ENCODE measurements at regions not wholly inside any gene's neighbourhood (a gene's known extent, or its start where the extent isn't known, plus 50 kb on each side); places are given as distances from the start of the nearest gene placed in this dataset.

- TF ChIP-seq CTCF (IDR thresholded peaks at IDR 0.05; ENCODE audit: borderline replicate concordance, insufficient read depth, low read depth, low read length), result no peak
- no peak overlapping the region for H3K4me3 ChIP-seq (ENCODE audit: low read depth, low read length)
Measured at GRCh38 chr10:107490389-107490788, 325.9 kb upstream of the SORCS1 start.

DNA sequence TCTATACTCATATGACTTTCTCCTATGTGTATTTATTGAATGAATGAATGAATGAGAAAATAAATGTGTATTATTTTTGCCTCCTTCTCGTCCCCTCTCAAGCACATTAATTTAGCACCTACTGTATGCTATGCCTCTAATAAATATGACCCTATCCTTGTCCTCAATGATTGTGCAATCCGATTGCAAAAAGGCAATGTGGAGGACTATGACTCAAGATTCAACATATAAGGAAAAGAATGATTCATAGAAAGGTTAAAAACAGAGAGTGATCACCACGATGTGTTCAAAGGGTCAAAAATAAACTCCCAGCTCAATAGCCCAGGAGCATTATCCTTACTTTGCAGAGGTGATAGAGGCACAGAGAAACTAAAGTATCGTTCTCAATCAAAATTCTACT lies 322.8 kb upstream of the SORCS1 start:
- TF ChIP-seq CTCF (IDR thresholded peaks at IDR 0.05; ENCODE audit: borderline replicate concordance, insufficient read depth, low read depth, low read length), result no peak
- H3K4me3 ChIP-seq (ENCODE audit: low read depth, low read length), result no peak overlapping the region

GRCh38 chr10:107485019-107485418 lies 320.5 kb upstream of the SORCS1 start:
- no peak overlapping the region for H3K4me3 ChIP-seq (ENCODE audit: low read depth, low read length)
- no peak for TF ChIP-seq CTCF (IDR thresholded peaks at IDR 0.05; ENCODE audit: borderline replicate concordance, insufficient read depth, low read depth, low read length)

- no peak for TF ChIP-seq CTCF (IDR thresholded peaks at IDR 0.05; ENCODE audit: borderline replicate concordance, insufficient read depth, low read depth, low read length)
- H3K4me3 ChIP-seq (ENCODE audit: low read depth, low read length), result no peak overlapping the region
Measured at GRCh38 chr10:107481881-107482280, 317.4 kb upstream of the SORCS1 start.

DNA sequence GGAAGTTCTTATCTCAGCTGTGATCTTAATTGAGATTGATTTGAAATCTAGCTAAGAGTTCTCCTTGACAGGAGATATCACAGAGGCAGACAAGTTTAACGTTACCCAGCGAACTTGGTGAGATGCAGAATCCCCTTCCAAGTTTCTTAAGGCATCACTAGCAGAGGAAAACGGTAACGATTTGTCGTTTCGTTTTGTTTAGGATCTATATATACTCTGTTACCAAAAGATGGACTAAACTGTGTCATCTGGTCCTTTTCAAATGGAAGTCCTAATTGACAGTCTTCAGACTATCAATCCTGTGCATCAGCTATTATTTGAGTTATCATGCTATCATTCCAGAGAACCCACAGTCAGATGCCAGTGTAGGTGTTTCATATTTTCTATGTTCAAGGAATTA lies 316.7 kb upstream of the SORCS1 start:
- no peak for TF ChIP-seq CTCF (IDR thresholded peaks at IDR 0.05; ENCODE audit: borderline replicate concordance, insufficient read depth, low read depth, low read length)
- H3K4me3 ChIP-seq (ENCODE audit: low read depth, low read length), result no peak overlapping the region

- no peak for TF ChIP-seq CTCF (IDR thresholded peaks at IDR 0.05; ENCODE audit: borderline replicate concordance, insufficient read depth, low read depth, low read length)
- H3K4me3 ChIP-seq (ENCODE audit: low read depth, low read length), result no peak overlapping the region
Measured at GRCh38 chr10:107480781-107481180, 316.3 kb upstream of the SORCS1 start.

GRCh38 chr10:107477266-107477665 lies 312.8 kb upstream of the SORCS1 start:
- TF ChIP-seq CTCF (IDR thresholded peaks at IDR 0.05; ENCODE audit: borderline replicate concordance, insufficient read depth, low read depth, low read length), result no peak
- no peak overlapping the region for H3K4me3 ChIP-seq (ENCODE audit: low read depth, low read length)
